Ascending aorta (tissue), 2 donors: ENCODE measurements at regions not wholly inside any gene's neighbourhood (a gene's known extent, or its start where the extent isn't known, plus 50 kb on each side); places are given as distances from the start of the nearest gene placed in this dataset.
"Not testable (repeated sequence)": the region's sequence is repeated elsewhere in the genome, so short reads cannot be mapped to it uniquely, and the experiment has no call there.

ENCODE experiments used
- DNase-seq, 2 donors: peaks; one replicate each; pipeline ENCODE4 v3.0.0-alpha.2; 2019; ENCODE audit warnings: low spot score in 2 of 2
- H3K27ac ChIP-seq, 2 donors: fragments of 200-600 bp; sonication (generic); one replicate each; pipeline ENCODE4 v1.5.1; 2016 to 2017; ENCODE audit warnings: mild to moderate bottlenecking in 1 of 2
- H3K27me3 ChIP-seq: fragments of 200-600 bp; sonication (generic); one replicate; pipeline ENCODE4 v1.5.1; 2017
- H3K36me3 ChIP-seq, 2 donors: fragments of 200-600 bp; sonication (generic); one replicate each; pipeline ENCODE4 v1.5.1; 2016
- H3K4me1 ChIP-seq, 2 donors: fragments of 200-600 bp; sonication (generic); one replicate each; pipeline ENCODE4 v1.5.1; 2016 to 2017; ENCODE audit warnings: mild to moderate bottlenecking in 1 of 2
- H3K4me3 ChIP-seq, 2 donors: fragments of 200-600 bp; sonication (generic); one replicate each; pipeline ENCODE4 v1.5.1; 2016 to 2017; ENCODE audit warnings: mild to moderate bottlenecking in 1 of 2
- H3K9me3 ChIP-seq, 2 donors: fragments of 200-600 bp; sonication (generic); one replicate each; pipeline ENCODE4 v1.5.1; 2016
- intact Hi-C: fragments of 100-400 bp; cut with DNase I; formaldehyde crosslinking; loops from one replicate; pipeline ENCODE4 v1.15.1; 2023
- TF ChIP-seq, protein P1 (sequence below), 3 experiments: fragments of 200-600 bp in 2 of 3; fragments of 450-650 bp in 1 of 3; sonication (generic) in 2 of 3; IDR thresholded peaks; one replicate each; pipeline ENCODE4 v1.5.1; 2016 to 2019; ENCODE audit warnings: antibody characterized with exemption in 3 of 3, mild to moderate bottlenecking in 1 of 3, moderate library complexity in 1 of 3

GRCh38 chr5:14028188-14028587, 83.7 kb upstream of the DNAH5 start:
- Histone ChIP-seq H3K27ac (no peak overlapping the region), H3K4me1 (no peaks in the 10 kb centered on the region), H3K4me3 (no peak overlapping the region), H3K9me3 (no peaks in the 10 kb centered on the region), H3K36me3 (no peaks in the 10 kb centered on the region), H3K27me3 (no peaks in the 10 kb centered on the region)
- DNase-seq, result no peak
- TF ChIP-seq, protein P1, sequence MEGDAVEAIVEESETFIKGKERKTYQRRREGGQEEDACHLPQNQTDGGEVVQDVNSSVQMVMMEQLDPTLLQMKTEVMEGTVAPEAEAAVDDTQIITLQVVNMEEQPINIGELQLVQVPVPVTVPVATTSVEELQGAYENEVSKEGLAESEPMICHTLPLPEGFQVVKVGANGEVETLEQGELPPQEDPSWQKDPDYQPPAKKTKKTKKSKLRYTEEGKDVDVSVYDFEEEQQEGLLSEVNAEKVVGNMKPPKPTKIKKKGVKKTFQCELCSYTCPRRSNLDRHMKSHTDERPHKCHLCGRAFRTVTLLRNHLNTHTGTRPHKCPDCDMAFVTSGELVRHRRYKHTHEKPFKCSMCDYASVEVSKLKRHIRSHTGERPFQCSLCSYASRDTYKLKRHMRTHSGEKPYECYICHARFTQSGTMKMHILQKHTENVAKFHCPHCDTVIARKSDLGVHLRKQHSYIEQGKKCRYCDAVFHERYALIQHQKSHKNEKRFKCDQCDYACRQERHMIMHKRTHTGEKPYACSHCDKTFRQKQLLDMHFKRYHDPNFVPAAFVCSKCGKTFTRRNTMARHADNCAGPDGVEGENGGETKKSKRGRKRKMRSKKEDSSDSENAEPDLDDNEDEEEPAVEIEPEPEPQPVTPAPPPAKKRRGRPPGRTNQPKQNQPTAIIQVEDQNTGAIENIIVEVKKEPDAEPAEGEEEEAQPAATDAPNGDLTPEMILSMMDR (IDR thresholded peaks at IDR 0.05), result no peak
- intact Hi-C loops, result no loop called here

DNA sequence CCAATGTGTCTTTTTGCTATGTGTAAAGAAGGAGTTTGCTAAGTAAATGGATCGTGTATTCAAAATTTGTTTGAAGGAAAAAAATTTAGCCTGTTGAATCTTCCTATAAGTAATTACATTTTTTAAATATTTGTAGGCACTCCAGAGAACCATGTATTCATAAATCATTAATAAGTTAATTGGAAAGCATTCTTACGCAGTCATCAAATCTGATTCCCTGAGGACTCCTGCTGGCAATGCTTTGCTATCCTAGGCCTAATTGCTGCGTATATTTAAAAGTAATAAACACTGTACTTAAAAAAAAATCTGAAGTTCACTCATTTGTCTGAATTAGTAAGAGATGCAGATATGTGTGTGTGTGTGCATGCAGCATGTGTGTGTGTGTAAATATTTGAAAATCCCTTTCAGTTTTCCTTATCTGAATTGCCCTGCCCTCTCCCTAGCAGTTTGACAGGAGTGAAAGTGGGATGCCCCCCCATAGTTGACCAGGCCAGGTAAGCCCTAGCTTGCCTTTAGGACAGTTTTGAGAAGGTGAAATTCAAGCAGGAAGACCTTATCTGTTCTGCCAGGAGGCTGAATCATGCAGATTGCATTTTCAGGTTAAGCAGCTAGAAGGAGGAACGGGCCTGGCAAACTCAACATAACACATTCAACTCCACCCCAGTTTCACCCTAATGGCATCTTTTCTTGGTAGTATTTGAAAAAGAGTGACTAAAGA, 81.2 kb upstream of the DNAH5 start:
- Histone ChIP-seq H3K4me3 (no peak overlapping the region), H3K36me3 (no peaks in the 10 kb centered on the region), H3K27me3 (no peaks in the 10 kb centered on the region), H3K9me3 (no peaks in the 10 kb centered on the region), H3K27ac (no peak overlapping the region), H3K4me1 (no peaks in the 10 kb centered on the region)
- TF ChIP-seq, protein P1 (IDR thresholded peaks at IDR 0.05), result no peak
- DNase-seq, result no peak
- intact Hi-C loops, result no loop called here

- no peaks in the 10 kb centered on the region for H3K4me1 ChIP-seq
- H3K4me3 ChIP-seq, result no peak overlapping the region
- H3K27me3 ChIP-seq, result no peaks in the 10 kb centered on the region
- no peaks in the 10 kb centered on the region for H3K9me3 ChIP-seq
- no peak for DNase-seq
- H3K27ac ChIP-seq, result no peak overlapping the region
- intact Hi-C loops, result no loop called here
- TF ChIP-seq, protein P1 (IDR thresholded peaks at IDR 0.05), result no peak
- H3K36me3 ChIP-seq, result no peaks in the 10 kb centered on the region
Measured at GRCh38 chr5:14022971-14023370, 78.5 kb upstream of the DNAH5 start.

- H3K4me1 ChIP-seq, H3K27me3 ChIP-seq, H3K9me3 ChIP-seq, intact Hi-C loops, H3K36me3 ChIP-seq, H3K27ac ChIP-seq, DNase-seq, H3K4me3 ChIP-seq: not testable (repeated sequence)
Measured at GRCh38 chr5:14020944-14021343, 76.5 kb upstream of the DNAH5 start.

- Histone ChIP-seq H3K36me3 (no peaks in the 10 kb centered on the region), H3K27me3 (no peaks in the 10 kb centered on the region), H3K4me1 (no peaks in the 10 kb centered on the region), H3K4me3 (no peak overlapping the region), H3K27ac (no peak overlapping the region), H3K9me3 (no peaks in the 10 kb centered on the region)
- intact Hi-C loops, result loop anchor here (10.0 kb wide), 1 partner anchor 985 kb away; no protein-coding TSS in a partner anchor
- no peak for DNase-seq
- TF ChIP-seq, protein P1 (IDR thresholded peaks at IDR 0.05), result no peak
Measured at GRCh38 chr5:14019768-14020290, 75.3 kb upstream of the DNAH5 start.

GRCh38 chr5:14017904-14018303, 73.4 kb upstream of the DNAH5 start:
- Histone ChIP-seq H3K27ac (no peak overlapping the region), H3K9me3 (no peaks in the 10 kb centered on the region), H3K4me1 (no peaks in the 10 kb centered on the region), H3K27me3 (no peaks in the 10 kb centered on the region), H3K36me3 (no peaks in the 10 kb centered on the region), H3K4me3 (no peak overlapping the region)
- DNase-seq, result no peak
- intact Hi-C loops, result loop anchor here (10.0 kb wide), 1 partner anchor 987 kb away; no protein-coding TSS in a partner anchor
- TF ChIP-seq, protein P1 (IDR thresholded peaks at IDR 0.05), result no peak
